ENCODE measurements at regions not wholly inside any gene's neighbourhood (a gene's known extent, or its start where the extent isn't known, plus 50 kb on each side); places are given as distances from the start of the nearest gene placed in this dataset.

DNA sequence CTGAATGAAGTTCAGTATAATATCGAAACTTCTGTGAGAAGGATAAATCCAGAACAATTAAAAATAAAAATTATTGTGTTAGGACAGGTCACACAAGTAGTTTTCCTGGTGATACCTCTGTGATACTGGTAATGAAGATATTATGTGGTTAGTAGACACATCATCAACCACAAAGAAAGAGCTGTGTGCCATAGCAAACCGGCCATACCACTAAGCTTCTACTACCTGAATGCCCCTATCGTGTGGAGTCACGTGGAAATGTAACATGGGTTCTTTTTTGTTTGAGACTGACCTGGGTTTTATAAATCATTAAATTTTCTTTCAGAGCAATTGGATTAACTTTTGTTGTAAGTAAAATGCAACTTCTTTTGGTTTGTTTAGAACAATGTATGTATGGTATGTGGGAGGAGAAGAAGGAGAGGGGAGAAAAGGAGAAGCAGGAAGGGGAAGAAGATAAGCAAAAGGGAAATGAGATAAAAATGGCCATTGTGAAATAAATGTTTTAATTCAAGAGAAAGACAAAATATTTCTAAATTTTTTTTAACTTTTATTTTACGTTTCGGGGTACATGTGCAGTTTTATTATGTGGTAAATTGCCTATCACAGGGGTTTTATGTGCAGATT is 58.2 kb upstream of the LRRC8B start:
- DNase-seq, result no peak

DNA sequence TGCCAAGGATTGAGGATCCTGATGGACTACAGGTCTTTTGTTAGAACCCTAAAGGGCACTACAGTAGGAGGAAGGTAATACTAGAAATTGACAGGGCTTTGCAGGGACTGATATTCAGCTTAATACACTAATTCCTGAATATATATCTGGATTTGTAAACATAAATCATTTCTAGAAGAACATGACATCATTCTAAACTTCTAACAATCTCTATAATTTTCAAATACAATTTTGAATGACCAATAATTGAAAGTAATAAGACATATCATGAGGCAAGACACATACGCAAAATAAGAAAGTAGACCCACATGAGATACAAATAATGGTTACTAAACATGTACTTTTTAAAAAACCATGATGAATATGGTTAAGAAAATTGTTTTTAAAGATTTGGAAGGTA is 52.4 kb upstream of the LRRC8B start:
- no peak for ATAC-seq (ENCODE audit: low read depth in 2 of 2)
- no peaks in the 10 kb centered on the region for H3K4me1 Mint-ChIP-seq
- no peak overlapping the region for H3K4me3 Mint-ChIP-seq
- H3K27ac Mint-ChIP-seq, result no peak overlapping the region
- H3K36me3 Mint-ChIP-seq, result peaks cover 3 to 22% of the 10 kb centered on the region in 2 donors
- DNase-seq, result no peak
- peaks cover 12 to 23% (median 16%) of the 10 kb centered on the region in 3 donors for H3K27me3 Mint-ChIP-seq
- H3K9me3 Mint-ChIP-seq, result peaks cover 0 to 26% (median 15%) of the 10 kb centered on the region in 7 donors

More for the DNA sequence above, 58.2 kb upstream of the LRRC8B start:
- no peaks in the 10 kb centered on the region for H3K36me3 Mint-ChIP-seq
- H3K27ac Mint-ChIP-seq, result no peak overlapping the region
- ATAC-seq (ENCODE audit: low read depth in 2 of 2), result no peak
- H3K27me3 Mint-ChIP-seq, result peaks cover 50 to 63% (median 61%) of the 10 kb centered on the region in 3 donors
- no peak overlapping the region for H3K4me3 Mint-ChIP-seq
- no peaks in the 10 kb centered on the region for H3K9me3 Mint-ChIP-seq
- peaks cover 5 to 11% (median 8%) of the 10 kb centered on the region in 3 donors for H3K4me1 Mint-ChIP-seq

DNA sequence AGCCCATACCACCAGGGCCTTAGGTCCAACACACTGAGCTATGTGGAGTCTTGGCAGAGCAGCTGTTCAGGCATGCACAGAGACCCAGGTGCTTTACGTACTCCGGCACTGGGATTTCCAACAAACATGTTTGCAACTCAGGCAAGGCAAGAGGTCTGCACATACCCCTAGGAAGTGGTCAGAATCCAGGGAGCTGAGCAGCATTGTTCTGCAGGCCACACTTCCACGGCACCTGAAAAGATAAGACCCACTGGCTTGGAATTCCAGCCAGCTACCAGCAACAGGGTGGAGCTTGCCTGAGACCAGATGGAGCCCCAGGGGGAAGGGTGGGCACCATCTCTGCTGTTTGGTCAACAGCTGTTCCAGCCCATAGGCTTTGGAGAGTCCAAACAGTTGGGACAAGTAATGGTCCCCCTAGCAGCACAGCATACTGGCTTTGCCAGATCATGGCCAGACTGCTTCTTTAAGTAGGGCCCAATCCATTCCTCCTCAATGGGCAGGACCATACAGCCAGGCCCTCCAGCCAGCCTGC is 51.7 kb upstream of the LRRC8B start:
- H3K4me1 Mint-ChIP-seq, result no peaks in the 10 kb centered on the region
- DNase-seq (no peak), ATAC-seq (ENCODE audit: low read depth in 2 of 2) (no peak)
- peaks cover 12 to 21% (median 16%) of the 10 kb centered on the region in 3 donors for H3K27me3 Mint-ChIP-seq
- no peak overlapping the region for H3K27ac Mint-ChIP-seq
- H3K4me3 Mint-ChIP-seq, result no peak overlapping the region
- peaks cover 0 to 26% (median 15%) of the 10 kb centered on the region in 7 donors for H3K9me3 Mint-ChIP-seq
- peaks cover 3 to 22% of the 10 kb centered on the region in 2 donors for H3K36me3 Mint-ChIP-seq
